IPS DF 19.7 (cell line): ENCODE measurements at regions not wholly inside any gene's neighbourhood (a gene's known extent, or its start where the extent isn't known, plus 50 kb on each side); places are given as distances from the start of the nearest gene placed in this dataset.

ENCODE experiments used
- DNase-seq: peaks from one replicate; pipeline ENCODE4 v3.0.0-alpha.2; 2013; ENCODE audit warnings: low read depth, low spot score

DNA sequence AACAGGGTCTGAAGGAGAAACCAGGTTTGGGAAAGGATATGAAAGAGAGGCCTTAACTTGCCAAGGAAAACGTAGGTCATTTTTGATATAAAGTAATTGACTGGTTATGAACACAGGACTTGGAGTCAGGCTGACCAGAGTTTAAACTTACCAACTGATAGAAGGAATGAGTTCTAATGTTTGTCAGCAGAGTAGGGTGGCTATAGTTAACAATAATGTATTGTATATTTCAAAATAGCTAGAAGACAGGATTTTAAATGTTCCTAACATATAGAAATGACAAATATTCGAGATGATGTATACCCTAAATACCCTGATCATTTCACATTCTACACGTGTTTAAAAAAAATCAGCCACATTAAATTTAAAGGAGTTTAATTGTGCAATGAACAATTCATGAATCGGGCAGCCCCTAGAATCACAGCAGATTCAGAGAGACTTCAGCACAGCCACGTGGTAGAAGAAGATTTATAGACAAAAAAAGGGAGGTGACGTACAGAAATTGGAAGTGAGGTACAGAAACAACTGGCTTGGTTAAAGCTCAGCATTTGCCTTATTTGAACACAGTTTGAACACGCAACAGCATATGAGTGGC is 52.5 kb upstream of the PLEKHG7 start:
- no peak for DNase-seq

DNA sequence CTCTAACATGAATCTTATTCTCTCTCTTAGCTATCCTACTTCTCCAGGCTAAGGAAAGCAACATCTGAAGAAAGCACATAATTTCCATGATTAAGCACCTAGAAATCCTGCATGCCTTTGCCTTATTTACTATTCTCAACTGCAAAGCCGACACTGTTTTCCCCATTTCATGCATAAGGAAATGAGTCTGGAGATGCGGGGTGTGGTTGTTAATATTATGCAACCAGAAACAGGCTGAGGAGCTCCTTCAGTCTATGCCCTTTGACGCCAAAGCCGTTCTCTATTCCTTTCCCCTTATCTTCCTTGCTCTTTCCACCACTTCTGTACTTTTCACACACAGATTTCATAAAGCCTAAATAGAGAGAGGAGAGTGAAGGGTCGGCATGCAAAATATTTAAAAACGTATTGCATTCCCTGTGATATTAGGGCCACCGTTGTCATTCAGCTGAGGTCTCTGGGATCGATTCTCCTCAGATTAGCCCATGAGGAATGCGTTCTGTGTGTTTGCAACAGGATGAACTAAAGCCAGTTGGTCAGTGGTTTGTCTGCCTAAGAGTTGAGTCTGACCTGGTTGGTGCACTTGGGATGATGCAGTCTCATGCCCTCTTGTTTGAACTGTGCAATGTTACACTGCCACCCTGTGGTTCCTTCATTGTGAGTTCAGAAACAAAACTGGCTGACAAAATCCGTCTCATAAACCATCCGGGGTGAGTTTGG is 53.1 kb upstream of the PLEKHG7 start:
- peak; percentile 81 for DNase-seq

DNA sequence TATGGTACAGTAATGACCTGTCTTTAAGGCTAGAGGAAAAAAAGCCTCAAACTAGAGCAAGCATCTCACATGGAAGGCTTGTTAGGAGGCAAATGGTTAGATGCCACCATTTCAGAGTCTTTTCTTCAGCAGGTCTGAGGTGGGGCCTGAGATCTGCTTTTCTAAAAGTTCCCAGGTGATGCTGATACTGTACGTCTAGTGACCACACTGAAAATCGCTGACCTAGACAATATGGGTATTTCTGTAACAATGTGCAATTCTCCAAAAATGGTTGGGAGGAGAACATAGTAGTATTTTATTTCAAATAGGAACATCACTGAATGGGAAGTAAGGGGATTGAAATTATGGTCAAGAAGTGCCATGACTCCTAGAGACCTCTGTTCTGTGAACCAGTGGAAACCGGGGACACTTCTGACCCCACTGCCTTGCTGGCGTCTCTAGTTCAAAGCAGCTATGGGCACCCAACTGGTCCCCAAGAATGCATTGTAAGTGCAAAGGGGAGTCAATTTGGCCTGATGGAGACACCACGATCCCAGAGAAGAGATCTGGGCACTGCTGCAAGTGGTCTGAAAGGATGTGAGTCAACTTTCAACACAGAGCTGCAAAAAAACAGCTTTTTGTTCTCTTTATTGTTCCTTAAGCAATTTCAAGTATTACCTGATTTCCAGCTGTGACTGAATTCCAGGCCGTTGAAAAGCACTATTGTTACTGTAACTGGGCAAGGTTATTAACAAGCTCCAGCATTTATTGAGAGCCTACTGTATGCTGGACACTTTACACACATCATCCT is 54.4 kb upstream of the PLEKHG7 start:
- no peak for DNase-seq

DNA sequence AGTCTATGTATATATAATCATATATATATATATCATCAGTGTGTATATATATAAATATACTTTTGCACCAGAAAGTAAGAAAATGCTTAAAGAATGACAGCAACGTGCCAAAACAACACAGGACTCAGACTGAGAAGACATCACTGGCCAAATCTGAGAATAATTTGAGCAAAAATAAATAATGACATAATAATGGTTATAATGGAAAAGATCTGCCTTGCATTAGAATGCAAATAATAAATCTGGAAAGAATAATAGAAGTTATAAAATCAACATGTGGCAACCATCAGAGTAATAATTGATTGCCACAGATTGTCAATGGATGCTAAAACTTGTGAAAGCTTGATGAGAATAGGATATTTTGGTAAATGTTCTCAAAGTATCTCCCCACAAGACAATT is 61.5 kb upstream of the PLEKHG7 start:
- DNase-seq, result no peak

DNA sequence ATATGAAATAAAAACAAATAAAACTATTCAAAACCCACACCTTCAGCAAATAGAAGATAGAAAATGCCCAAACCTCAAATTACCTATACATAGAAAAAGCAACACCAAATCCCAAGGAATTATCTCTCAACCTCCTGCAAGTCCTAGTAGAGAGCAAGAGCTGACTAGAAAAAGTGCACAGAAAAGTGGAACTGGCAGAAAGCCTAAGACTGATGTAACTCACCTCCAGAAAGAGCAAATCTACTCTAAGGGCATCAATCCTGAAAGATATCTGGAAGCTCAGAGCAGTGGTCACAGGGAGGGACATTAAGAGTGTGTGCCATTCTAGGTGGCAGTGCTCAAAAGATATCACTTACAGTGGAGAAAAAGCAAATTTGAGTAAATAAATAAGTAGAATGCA is 62.1 kb upstream of the PLEKHG7 start:
- no peak for DNase-seq

DNA sequence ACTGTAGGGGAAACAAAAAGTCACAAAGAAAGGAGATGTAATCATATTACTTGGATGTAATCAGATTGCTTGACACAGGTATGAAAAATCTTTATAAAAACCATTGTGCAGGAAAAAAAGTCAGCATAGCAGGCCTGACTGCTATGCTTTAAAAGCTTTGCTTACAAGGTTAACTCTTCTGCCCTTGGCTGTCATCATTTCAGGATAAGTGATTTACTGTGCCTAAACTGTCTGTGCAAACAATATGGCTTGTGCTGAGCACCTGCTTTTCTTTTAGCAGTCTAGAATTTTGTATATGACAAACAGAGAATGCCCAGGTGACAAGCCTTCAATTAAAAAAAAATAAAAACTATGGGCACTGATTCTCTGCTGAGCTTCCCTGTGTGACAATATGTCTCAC is 63.8 kb upstream of the PLEKHG7 start:
- DNase-seq, result no peak

DNA sequence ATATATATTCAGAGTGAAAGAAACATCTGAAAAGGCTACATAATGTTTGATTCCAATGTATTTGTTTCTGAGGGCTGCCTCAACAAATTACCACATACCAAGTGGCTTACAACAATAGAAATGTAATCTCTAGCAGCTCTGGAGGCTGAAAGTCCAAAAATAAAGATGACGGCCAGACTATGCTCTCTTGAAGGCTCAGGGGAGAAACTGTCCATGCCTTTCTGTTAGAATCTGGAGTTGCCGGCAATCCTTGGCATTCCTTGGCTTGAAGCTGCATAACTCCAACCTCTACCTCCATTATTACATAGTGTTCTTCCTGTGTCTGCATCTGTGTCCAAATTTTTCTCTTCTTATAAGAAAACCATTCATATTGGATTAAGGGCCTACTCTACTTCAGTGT is 68.1 kb upstream of the PLEKHG7 start:
- no peak for DNase-seq

DNA sequence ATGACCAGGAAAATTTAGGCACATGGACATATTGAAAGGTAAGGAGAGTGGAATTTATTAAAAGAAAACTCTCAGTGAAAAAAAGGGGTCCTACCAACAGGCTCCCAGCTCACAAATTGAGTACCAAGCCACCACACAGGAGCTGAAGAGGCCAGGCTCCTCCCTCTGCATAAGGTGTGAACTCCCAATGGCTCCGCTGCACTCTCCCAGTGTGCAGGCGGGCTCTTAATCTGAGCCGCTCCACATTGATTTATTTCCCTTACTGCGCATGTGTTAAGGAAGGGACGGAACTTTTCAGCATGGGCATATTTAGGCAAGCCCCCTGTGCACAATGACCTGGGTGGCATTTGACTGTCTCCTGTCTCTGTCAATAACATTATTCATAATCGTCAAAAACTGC is 68.6 kb upstream of the PLEKHG7 start:
- DNase-seq, result no peak

DNA sequence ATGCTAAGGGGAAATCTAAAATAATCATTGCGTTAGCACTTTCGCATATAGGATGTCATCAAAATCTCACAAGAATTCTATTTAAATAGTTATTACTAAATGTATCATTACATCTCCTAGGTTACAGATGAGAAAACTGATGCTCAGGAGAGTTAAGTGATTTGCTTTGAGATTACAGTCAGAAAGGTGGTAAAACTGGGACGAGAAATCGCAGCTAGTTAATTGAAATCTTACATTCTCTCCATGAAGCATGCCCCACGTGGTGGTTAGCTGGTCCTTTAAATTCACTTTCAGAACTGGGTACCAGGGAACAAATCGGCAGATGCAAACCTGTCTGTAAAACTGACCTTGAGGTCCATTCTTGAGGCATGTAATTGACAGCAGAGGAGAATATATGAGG is 71.8 kb upstream of the PLEKHG7 start:
- no peak for DNase-seq

DNA sequence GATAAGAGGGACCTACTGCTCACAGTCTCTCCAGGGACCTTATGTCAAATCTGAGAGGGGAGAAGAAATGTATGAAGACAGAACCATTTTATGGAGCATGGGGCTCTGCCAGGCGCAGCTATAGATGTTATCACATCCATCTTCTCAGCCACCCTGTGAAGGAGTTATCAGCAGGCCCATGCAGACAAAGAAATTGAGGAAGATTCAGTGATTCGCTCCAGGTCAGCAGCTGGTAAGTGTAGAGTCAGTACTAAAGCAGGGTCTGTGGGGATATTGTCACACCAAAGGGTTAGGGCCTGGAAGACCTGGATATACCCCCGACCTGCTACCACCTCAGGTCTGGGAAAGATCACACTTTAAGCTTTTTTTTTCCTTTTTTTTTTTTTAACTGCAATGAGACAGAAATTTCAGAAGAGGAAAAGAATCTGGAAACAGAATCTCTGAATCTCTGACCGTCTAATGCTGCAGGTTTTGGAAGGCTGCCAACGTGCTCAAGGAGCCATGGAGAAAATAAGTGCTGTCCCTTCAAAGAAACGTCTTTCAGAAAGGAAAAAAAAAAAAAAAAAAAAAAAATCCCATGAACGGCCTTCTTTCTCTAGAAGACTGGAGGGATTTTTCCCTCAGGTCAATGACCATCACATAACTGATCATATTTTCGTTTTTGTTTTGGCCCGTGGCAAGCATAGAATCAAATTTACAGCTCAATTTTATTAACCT is 73.3 kb upstream of the PLEKHG7 start:
- no peak for DNase-seq

DNA sequence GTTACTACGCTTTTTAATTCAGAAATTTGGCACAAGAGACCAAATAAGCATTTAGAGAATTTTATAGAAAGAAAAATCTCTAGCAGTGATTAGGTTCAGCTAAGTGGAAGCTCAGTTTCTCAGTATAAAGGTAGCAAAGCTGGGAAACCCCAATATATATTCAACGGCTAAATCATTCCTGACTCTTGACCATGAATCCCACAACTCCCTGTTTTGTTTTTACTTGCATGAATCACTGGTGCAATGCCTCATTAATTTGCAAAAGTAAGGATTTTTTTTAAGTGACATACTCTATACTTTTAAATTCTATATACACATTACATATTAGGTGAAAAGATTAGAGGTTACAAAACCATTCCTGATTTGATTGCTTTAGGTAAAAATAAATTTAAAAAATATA is 74.3 kb upstream of the PLEKHG7 start:
- no peak for DNase-seq

DNA sequence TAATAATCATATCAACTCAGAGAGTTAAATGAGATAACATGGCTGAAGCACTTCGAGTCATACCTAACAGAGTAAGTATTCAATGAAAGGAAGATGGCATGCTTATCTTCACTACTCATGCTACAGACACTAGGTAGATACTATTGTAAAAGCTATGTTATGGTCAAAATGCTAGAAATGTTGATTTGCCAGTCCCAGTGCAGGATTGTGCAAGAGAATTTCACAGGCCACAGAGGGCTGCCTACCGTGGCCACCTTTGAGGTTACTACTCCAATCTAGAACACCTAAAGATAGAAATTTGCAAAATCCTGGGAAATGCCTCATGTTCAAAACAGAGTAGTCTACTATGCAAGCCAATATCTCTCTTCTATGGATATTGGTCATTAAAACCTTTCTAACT is 75.3 kb upstream of the PLEKHG7 start:
- no peak for DNase-seq

DNA sequence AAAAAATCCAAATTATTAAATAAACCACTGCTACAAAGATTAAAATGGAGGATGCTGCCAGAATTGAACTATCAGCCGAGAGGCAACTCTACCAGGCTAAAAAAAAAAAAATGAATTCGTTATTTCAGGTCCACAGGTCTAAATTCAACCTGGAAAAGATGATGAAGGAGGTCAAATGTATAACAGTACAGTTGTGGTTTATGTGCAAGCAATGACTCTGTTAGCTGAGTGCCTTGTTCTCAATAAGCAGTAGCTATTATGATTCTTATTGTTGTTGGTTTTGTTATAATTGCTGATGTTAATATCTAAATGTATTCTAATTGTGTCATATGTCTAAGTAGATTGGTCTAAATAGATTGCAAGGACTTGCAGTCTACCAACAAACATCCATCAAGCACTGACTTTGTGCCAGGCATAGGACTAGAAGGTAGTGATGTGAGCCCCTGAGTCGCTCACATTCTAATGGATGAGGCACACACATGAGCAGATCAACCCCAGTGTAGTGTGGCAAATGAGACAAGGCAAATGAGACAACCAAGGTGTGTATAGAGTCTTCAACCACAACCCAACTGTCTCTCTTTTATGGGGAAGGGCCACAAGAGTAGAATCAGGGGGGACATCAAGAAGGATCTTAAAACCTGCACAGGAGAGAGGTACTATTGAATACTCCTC is 77.0 kb upstream of the PLEKHG7 start:
- DNase-seq, result no peak

DNA sequence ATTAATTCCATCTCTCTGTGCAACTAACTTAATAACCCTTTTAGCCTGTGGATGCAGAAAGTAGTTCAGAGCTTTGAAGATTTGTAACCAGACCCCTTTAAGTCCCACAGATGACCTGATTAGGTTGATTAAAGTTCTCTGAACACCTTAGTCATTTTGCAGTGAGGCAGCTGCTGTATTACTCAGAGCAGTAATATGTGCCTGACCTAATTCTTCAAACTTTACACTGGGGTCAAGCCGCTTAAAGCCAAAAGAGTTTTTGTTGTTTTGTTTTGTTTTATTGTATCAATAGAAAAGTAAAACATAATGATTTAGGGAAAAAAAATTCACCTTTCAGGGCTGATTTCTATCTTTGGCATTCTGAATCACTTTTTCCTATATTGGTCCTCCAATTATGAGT is 78.6 kb upstream of the PLEKHG7 start:
- no peak for DNase-seq

DNA sequence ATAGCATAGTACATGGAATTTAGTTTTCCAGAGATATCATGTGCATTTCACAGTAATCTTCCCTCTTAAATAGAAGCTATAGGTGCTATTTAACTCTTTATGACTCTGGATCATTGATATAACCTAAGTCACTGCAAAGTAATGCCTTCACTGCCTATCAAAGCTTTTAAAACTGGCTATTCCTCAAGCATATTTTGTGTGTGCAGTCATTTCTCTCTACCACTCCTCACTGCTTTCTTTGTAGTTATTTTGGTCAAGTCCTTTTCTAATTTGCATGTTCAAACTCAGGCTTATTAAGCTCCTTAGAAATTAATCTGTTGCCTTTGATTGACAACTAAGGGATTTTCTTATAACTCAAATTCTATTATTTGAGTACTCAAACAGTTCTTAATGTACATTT is 79.4 kb upstream of the PLEKHG7 start:
- DNase-seq, result no peak

DNA sequence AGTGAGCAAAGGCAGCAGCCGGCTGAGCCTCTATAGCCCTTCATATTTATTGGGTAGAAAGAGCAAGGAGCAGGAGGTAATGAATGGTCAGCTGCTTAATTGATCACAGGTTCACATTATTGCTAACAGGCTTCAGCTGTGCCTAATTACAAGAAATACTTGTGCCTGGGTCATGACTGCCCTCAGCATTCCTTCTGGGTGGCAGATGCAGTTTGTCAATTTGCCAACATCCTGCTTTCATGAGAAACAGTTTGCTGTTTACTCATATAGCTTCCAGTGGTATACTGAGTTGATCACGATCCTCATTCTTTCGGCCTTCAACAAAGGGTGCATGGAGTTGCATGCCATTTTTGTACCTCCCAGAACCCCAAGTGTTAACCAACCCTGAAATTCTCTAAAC is 81.0 kb upstream of the PLEKHG7 start:
- no peak for DNase-seq

DNA sequence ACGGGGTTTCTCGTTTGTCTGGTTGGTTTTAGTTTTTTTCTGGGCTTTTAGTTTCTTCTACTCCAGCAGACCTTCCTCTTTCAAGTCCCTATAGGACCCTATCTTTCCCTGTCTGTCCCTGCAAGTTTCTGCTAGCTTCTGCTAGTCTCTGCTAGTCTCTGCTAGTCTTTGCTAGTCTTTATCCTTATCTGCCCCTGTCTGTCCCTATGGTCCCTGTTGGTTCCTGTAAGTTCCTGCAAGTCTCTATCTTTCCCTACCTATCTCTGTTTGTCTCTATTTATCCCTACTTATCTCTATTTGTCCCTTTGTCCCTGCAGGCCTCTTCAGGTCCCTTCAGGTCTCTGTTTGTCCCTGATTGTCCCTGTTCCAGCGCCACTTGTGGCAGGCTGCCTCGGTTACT is 81.5 kb upstream of the PLEKHG7 start:
- DNase-seq, result no peak

DNA sequence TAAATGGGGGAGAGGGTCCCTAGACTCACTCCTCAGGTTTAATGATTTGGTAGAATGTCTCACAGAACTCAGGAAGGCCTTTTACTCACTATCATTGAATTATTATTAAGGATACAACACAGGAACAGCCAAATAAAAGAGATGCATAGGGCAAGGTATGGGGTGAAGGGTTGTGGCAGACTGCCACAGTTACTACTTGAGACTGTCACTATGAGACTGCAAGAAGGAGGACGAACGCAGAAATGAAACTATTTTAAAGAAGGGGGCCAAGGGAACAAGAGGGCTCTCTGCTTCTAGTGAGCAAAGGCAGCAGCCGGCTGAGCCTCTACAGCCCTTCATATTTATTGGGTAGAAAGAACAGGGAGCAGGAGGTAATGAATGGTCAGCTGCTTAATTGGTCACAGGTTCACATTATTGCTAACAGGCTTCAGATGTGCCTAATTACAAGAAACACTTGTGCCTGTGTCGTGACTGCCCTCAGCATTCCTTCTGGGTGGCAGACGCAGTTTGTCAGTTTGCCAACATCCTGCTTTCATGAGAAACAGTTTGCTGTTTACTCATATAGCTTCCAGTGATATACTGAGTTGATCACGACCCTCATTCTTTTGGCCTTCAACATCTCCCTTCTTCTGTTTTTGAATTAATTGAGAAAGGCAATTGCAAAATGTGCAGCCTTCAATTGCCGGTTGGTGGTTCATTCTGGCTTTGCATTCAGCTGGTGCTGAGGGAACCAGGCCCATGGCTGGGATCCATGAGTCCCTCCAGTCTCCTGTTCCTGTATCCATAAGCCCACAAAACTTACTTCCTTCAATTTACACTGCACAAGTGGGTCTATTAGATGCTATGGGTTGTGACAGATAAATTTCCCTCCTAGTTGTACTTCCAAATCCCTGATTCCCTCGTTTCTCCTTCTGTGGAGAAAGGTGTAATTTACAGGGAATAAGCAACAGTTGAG is 82.8 kb upstream of the PLEKHG7 start:
- DNase-seq, result no peak

DNA sequence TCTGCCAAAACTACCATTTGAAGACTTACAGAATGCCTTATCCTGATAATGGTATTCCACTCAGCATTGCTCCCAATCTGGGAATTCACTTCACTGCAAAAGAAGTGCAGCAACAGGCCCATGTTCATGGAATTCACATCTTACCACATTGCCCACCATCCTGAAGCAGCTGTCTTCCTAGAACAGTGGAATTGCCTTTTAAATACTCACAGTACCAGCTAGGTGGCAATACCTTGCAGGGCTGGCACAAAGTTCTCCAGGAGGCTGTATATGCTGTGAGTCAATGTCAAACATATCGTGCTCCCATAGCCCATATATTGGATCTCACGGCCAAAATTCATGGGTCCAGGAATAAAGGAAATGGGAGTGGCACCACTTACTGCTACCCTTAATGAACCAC is 83.8 kb upstream of the PLEKHG7 start:
- DNase-seq, result no peak

DNA sequence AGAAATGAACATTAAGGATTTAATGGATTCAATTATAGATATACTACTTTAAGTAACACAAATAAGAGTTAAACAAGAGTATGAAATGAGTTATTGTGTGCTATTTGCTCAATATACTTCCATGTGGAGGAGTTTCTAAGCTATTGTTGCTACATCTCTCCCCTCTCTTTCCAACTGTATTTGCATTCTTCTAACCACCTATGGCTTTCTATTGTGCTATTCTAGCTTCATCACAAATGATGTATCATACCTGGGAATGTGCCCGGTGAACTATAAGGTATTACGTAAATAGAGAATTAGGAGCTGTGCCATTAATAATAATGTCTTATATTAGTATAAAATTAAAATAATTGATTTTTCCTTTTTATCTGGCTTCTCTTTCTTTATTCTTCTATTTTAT is 87.1 kb upstream of the PLEKHG7 start:
- DNase-seq, result no peak

DNA sequence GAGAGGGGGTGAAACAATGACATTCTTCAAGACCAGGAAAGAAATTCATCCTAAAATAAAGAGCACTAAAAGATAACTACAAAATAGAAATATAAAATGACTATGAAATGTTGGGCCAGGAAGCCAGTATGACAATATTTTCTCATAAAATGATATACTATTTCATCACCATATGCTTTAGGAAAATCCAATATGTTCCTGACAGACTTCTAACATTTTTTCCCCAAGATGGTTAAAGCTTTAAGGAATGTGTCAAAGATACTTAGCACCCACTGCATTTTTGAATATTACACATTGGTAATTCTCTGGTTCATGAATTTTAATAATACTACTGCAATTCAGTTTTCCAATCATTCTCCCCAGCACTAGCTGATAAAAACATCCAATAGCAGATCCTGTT is 87.7 kb upstream of the PLEKHG7 start:
- no peak for DNase-seq
